Lower lobe of right lung (tissue), 2 donors: ENCODE measurements at regions not wholly inside any gene's neighbourhood (a gene's known extent, or its start where the extent isn't known, plus 50 kb on each side); places are given as distances from the start of the nearest gene placed in this dataset.

ENCODE experiments used
- ATAC-seq, 2 donors: fragments of 200-7000 bp; cut with Tn5 transposase; one replicate each; pipeline ENCODE4 v1.9.1; 2020 to 2022; ENCODE audit warnings: mild to moderate bottlenecking in 2 of 2, moderate library complexity in 2 of 2
- DNase-seq: peaks from one replicate; pipeline ENCODE4 v3.0.0-alpha.2; 2020
- H3K27ac ChIP-seq: fragments of 200-600 bp; one replicate; pipeline ENCODE4 v1.8.0; 2022
- H3K27me3 ChIP-seq: fragments of 200-600 bp; one replicate; pipeline ENCODE4 v1.8.0; 2022; ENCODE audit warnings: low read depth
- H3K36me3 ChIP-seq: fragments of 200-600 bp; one replicate; pipeline ENCODE4 v1.8.0; 2022; ENCODE audit warnings: mild to moderate bottlenecking
- H3K4me1 ChIP-seq: fragments of 200-600 bp; one replicate; pipeline ENCODE4 v1.8.0; 2022
- H3K4me3 ChIP-seq: fragments of 200-600 bp; one replicate; pipeline ENCODE4 v1.8.0; 2022; ENCODE audit warnings: mild to moderate bottlenecking
- H3K9me3 ChIP-seq: fragments of 200-600 bp; one replicate; pipeline ENCODE4 v1.8.0; 2022
- intact Hi-C: fragments of 100-400 bp; cut with DNase I; formaldehyde crosslinking; loops from one replicate; pipeline ENCODE4 v1.11.0; 2022
- TF ChIP-seq, protein P1 (sequence below): fragments of 200-600 bp; IDR thresholded peaks from one replicate; pipeline ENCODE4 v1.8.0; 2022; ENCODE audit warnings: antibody characterized with exemption, mild to moderate bottlenecking
- donor health status: DM: no; HTN: yes; CAD: no; lungs with severe emphysema.

DNA sequence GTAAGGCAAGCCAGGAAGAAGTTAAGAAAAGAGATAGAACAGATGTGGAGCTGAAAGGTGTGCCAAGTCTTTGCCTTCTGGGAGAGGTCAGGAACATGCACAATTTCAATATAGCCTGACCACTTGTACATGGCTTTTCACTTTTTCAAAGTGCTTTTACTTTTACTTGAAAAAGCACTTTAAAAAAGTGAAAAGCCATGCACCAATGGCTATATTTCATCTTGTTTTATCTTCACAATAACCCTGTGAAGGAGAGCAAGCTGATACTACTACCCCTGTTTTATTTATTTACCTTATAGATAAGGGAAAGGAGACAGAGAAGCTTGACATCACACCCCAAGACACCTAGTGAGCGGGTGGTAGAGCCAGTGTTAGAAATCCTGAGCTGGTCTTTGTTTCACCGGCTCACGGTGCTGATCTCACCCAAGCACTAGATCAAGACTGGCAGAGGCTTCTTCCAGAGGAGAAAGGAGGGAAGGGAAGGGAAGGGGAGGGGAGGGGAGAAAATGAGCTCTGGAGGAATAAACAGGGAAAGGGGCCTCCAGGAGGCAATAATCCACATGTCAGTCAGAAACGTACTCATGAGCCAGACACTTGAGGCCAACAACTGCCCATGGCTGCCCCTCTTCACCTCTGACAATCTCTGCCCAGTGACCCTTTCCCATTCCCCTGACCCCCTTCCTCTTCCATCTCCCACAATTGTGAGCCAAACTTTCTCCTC is 455.4 kb downstream of the FOXO1 start:
- no peak overlapping the region for H3K27ac ChIP-seq
- ATAC-seq: no peak
- H3K4me1 ChIP-seq: no peaks in the 10 kb centered on the region
- no peaks in the 10 kb centered on the region for H3K9me3 ChIP-seq
- no peaks in the 10 kb centered on the region for H3K36me3 ChIP-seq
- TF ChIP-seq, protein P1, sequence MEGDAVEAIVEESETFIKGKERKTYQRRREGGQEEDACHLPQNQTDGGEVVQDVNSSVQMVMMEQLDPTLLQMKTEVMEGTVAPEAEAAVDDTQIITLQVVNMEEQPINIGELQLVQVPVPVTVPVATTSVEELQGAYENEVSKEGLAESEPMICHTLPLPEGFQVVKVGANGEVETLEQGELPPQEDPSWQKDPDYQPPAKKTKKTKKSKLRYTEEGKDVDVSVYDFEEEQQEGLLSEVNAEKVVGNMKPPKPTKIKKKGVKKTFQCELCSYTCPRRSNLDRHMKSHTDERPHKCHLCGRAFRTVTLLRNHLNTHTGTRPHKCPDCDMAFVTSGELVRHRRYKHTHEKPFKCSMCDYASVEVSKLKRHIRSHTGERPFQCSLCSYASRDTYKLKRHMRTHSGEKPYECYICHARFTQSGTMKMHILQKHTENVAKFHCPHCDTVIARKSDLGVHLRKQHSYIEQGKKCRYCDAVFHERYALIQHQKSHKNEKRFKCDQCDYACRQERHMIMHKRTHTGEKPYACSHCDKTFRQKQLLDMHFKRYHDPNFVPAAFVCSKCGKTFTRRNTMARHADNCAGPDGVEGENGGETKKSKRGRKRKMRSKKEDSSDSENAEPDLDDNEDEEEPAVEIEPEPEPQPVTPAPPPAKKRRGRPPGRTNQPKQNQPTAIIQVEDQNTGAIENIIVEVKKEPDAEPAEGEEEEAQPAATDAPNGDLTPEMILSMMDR: no peak
- H3K4me3 ChIP-seq: no peak overlapping the region
- intact Hi-C loops: no loop called here
- H3K27me3 ChIP-seq: no peaks in the 10 kb centered on the region
- no peak for DNase-seq

DNA sequence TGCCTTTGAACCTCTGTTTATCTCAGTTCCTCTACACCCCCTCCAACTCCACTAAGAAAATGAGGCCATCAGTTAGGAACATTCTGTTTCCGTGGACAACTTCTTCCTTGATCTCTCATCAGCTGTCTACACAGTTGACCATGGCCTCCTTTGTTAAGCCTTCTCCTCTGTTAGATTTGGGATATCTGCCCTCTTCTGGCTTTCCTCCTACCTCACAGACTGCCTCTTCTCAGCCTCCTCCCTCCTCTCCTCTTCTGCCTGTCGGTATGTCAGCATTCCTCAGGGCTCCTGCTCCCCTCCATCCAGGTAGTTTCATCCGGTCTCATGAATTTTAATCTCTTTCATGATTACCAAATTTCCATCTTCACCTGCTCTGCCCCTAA is 454.9 kb downstream of the FOXO1 start:
- ATAC-seq: no peak
- Histone ChIP-seq H3K4me1 (no peaks in the 10 kb centered on the region), H3K27ac (no peak overlapping the region), H3K4me3 (no peak overlapping the region), H3K27me3 (no peaks in the 10 kb centered on the region), H3K9me3 (no peaks in the 10 kb centered on the region), H3K36me3 (no peaks in the 10 kb centered on the region)
- no peak for DNase-seq
- TF ChIP-seq, protein P1: no peak
- intact Hi-C loops: no loop called here

DNA sequence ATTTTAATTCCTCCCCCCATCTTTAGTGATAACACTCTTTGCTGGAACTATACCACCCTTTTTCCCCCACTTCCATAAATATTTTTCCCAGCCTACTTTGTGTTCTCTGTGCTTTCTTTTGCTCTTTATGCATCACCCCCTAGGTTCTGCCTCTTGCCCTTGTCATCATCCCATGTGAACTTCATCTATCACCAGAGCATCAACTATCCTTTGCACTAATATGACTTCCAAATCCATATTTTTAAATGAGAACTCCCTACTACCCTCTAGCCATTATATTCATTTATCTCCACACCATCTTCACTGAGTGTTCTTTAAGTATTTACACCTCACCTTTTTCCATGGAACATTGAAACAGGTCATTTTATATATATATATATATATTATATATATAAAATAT is 452.7 kb downstream of the FOXO1 start:
- Histone ChIP-seq H3K4me1 (no peaks in the 10 kb centered on the region), H3K27ac (no peak overlapping the region), H3K27me3 (no peaks in the 10 kb centered on the region), H3K4me3 (no peak overlapping the region), H3K36me3 (no peaks in the 10 kb centered on the region), H3K9me3 (no peaks in the 10 kb centered on the region)
- no peak for ATAC-seq
- intact Hi-C loops: no loop called here
- no peak for DNase-seq
- TF ChIP-seq, protein P1: no peak

DNA sequence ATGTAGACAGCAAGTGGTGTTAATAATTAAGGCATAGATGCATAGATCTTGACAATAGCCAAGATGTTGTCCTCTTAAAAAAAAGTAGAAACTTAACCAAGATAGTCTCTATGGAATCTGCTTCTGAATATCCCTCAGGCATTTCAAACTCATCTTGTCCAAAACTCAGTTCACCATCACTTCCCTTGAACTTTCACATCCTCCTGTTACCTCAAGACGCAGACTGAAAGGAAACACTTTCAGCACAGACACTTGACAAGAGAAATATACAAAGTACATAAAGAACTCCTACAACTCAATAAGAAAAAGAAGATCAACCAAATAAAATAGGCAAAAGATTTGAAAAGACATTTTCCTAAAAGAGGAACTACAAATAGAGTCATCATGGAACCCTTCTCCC is 451.1 kb downstream of the FOXO1 start:
- DNase-seq (no peak), ATAC-seq (no peak)
- H3K27ac ChIP-seq: no peak overlapping the region
- no peaks in the 10 kb centered on the region for H3K36me3 ChIP-seq
- no peak overlapping the region for H3K4me3 ChIP-seq
- intact Hi-C loops: no loop called here
- H3K9me3 ChIP-seq: no peaks in the 10 kb centered on the region
- TF ChIP-seq, protein P1: no peak
- H3K4me1 ChIP-seq: peaks cover 5% of the 10 kb centered on the region
- H3K27me3 ChIP-seq: no peaks in the 10 kb centered on the region

DNA sequence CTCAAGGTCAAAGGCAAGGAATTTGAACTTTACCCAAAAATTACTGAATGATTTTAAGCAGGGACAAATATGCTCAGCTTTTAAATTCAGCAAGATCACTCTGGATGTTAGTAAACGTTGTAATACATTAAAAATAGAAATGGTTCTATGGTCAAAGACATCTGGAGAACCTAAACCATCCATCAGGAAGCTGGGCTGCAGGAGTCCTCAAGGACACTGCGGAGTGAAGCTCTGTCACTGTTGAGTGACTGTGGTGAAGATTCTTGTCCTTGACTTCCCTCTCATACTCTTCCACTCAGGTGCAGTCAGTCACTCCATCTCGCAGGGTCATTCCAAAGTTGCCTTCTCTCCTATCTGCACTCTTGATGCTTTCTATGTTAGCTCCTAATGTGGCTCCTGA is 450.7 kb downstream of the FOXO1 start:
- intact Hi-C loops: no loop called here
- no peak for DNase-seq
- no peak for ATAC-seq
- Histone ChIP-seq H3K4me1 (peaks cover 8% of the 10 kb centered on the region), H3K4me3 (no peak overlapping the region), H3K27ac (no peak overlapping the region), H3K36me3 (no peaks in the 10 kb centered on the region), H3K9me3 (no peaks in the 10 kb centered on the region), H3K27me3 (no peaks in the 10 kb centered on the region)
- TF ChIP-seq, protein P1: no peak
